K562 (cell line): ENCODE measurements at regions not wholly inside any gene's neighbourhood (a gene's known extent, or its start where the extent isn't known, plus 50 kb on each side); places are given as distances from the start of the nearest gene placed in this dataset.

Source experiments
- ATAC-seq: fragments of 200-7000 bp; cut with Tn5 transposase; 3 replicates; pipeline ENCODE4 v1.9.1; 2020; ENCODE audit warnings: moderate library complexity
- BruUV-seq: library from RNA; stranded (reverse); fragments of 400-500 nt; replicated peaks from 2 replicates; lab custom pipeline; 2021; lab: Mats Ljungman, UMichigan
- CTCF ChIA-PET: fragments of 300-600 bp; formaldehyde crosslinking; extraction: SDS; loops from one replicate; lab custom pipeline; 2021; ENCODE audit warnings: low intra/inter-chr PET ratio; lab: Yijun Ruan, JAX
- POLR2A ChIA-PET: fragments of 300-600, 350-650 bp; sonication (Branson Sonifier 250); formaldehyde crosslinking; extraction: SDS; loops from one replicate; lab custom pipeline; 2021; ENCODE audit warnings: antibody characterized with exemption, inconsistent platforms; lab: Yijun Ruan, JAX
- DNase-seq, 4 experiments: peaks; one replicate each; pipeline versions ENCODE4 v3.0.0 to v3.0.0-alpha.2; 2011 to 2018; ENCODE audit warnings: low spot score in 3 of 4, mixed read lengths in 3 of 4; ENCODE audit errors: extremely low read depth in 1 of 4
- FAIRE-seq: peaks from 2 replicates; lab custom pipeline; 2011; peaks lifted over from hg19 to GRCh38; lab: Jason Lieb, UNC
- H2AFZ ChIP-seq: 2 replicates; pipeline ENCODE4 v1.6.0; 2011; ENCODE audit warnings: low read depth, low read length, control low read depth, inconsistent platforms
- H3K27ac ChIP-seq: fragments of 200-600 bp; 3 replicates; pipeline ENCODE4 v1.8.0; 2011; ENCODE audit warnings: low read depth, mild to moderate bottlenecking, control low read depth, inconsistent platforms, low read length, moderate library complexity, mixed read lengths; ENCODE audit errors: extremely low read depth
- H3K27me3 ChIP-seq, 2 experiments: fragments of 300-600 bp in 1 of 2; 2 replicates in 1 of 2; 3 replicates in 1 of 2; pipeline versions ENCODE4 v1.6.0 to v1.8.0; 2011; ENCODE audit warnings: inconsistent platforms in 2 of 2, low read length in 2 of 2, mild to moderate bottlenecking in 1 of 2, mixed read lengths in 1 of 2, moderate library complexity in 1 of 2; ENCODE audit not compliant: control insufficient read depth in 2 of 2, insufficient read depth in 2 of 2
- H3K36me3 ChIP-seq: fragments of 300-600 bp; 3 replicates; pipeline ENCODE4 v1.8.0; 2011; ENCODE audit warnings: mild to moderate bottlenecking, low read length, inconsistent platforms; ENCODE audit not compliant: control insufficient read depth, insufficient read depth
- H3K4me1 ChIP-seq, 2 experiments: fragments of 200-600 bp in 1 of 2; replicated peaks in 1 of 2; 2 replicates in 1 of 2; 3 replicates in 1 of 2; pipeline versions ENCODE4 v1.5.1 to v1.8.0; 2011; ENCODE audit warnings: inconsistent platforms in 2 of 2, low read length in 2 of 2, mild to moderate bottlenecking in 1 of 2, mixed read lengths in 1 of 2, moderate library complexity in 1 of 2; ENCODE audit not compliant: control insufficient read depth in 2 of 2, insufficient read depth in 2 of 2
- H3K4me2 ChIP-seq: 2 replicates; pipeline ENCODE4 v1.6.1; 2011; ENCODE audit warnings: low read length, control low read depth, inconsistent platforms, mixed read lengths; ENCODE audit not compliant: insufficient read depth
- H3K4me3 ChIP-seq: fragments of 200-600 bp; sonication (generic), shearing (Covaris generic); 2 replicates; pipeline ENCODE4 v1.5.1; 2016; ENCODE audit warnings: control low read depth, inconsistent platforms
- H3K79me2 ChIP-seq: fragments of 200-600 bp; 3 replicates; pipeline ENCODE4 v1.8.0; 2011; ENCODE audit warnings: low read length, inconsistent platforms; ENCODE audit not compliant: control insufficient read depth, insufficient read depth
- H3K9ac ChIP-seq, 2 experiments: 2 replicates each; pipeline versions ENCODE4 v1.6.0 to v1.6.1; 2011; ENCODE audit warnings: low read depth in 2 of 2, low read length in 2 of 2, control low read depth in 1 of 2, inconsistent platforms in 1 of 2, mild to moderate bottlenecking in 1 of 2, mixed read lengths in 1 of 2; ENCODE audit not compliant: insufficient read depth in 1 of 2
- H3K9me1 ChIP-seq: one replicate; pipeline ENCODE4 v1.6.0; 2011; ENCODE audit warnings: inconsistent platforms, mild to moderate bottlenecking, low read length, moderate library complexity; ENCODE audit not compliant: control insufficient read depth, insufficient read depth
- H3K9me3 ChIP-seq: replicated peaks from 2 replicates; pipeline ENCODE4 v1.5.1; 2011; ENCODE audit warnings: low read depth, low read length, inconsistent platforms; ENCODE audit not compliant: control insufficient read depth, insufficient read depth
- H4K20me1 ChIP-seq: replicated peaks from 2 replicates; pipeline ENCODE4 v1.6.1; 2011; ENCODE audit warnings: low read length, inconsistent platforms, mixed read lengths; ENCODE audit not compliant: control insufficient read depth, insufficient read depth
- CBFA2T3 ChIP-seq: fragments of 450-650 bp; IDR thresholded peaks from 2 replicates; pipeline ENCODE4 v1.6.1; 2017
- E2F5 ChIP-seq: sonication (generic); formaldehyde crosslinking; IDR thresholded peaks from 2 replicates; pipeline ENCODE4 v1.8.0; 2022; ENCODE audit warnings: mild to moderate bottlenecking, missing genetic modification reagents
- FOXA1 ChIP-seq: fragments of 450-650 bp; IDR thresholded peaks from 2 replicates; pipeline ENCODE4 v1.6.1; 2016; ENCODE audit warnings: mild to moderate bottlenecking, borderline replicate concordance
- KDM5B ChIP-seq: fragments of 200-600 bp; sonication (generic); IDR thresholded peaks from 2 replicates; pipeline ENCODE4 v1.6.1; 2012; ENCODE audit warnings: low read depth, mild to moderate bottlenecking, moderate library complexity, low read length, control low read depth, inconsistent platforms; ENCODE audit not compliant: insufficient replicate concordance
- L3MBTL2 ChIP-seq: fragments of 450-650 bp; IDR thresholded peaks from 2 replicates; pipeline ENCODE4 v1.6.1; 2016; ENCODE audit warnings: mild to moderate bottlenecking, moderate library complexity
- MEF2A ChIP-seq: IDR thresholded peaks from 2 replicates; pipeline ENCODE4 v1.6.1; 2011; ENCODE audit warnings: low read depth, mild to moderate bottlenecking, low read length, moderate library complexity; ENCODE audit not compliant: control insufficient read depth
- NFATC3 ChIP-seq: fragments of 450-650 bp; IDR thresholded peaks from 2 replicates; pipeline ENCODE4 v1.6.1; 2017; ENCODE audit warnings: mild to moderate bottlenecking
- NFE2L1 ChIP-seq: fragments of 450-650 bp; IDR thresholded peaks from 2 replicates; pipeline ENCODE4 v1.6.1; 2016; ENCODE audit warnings: missing genetic modification characterization, low read depth, mild to moderate bottlenecking, missing compliant biosample characterization, moderate library complexity, borderline replicate concordance
- PHTF2 ChIP-seq: fragments of 250-450 bp; sonication (Bioruptor Pico); IDR thresholded peaks from 2 replicates; pipeline ENCODE4 v1.5.0; 2021; ENCODE audit warnings: mild to moderate bottlenecking
- PREB ChIP-seq: sonication (generic); formaldehyde crosslinking; IDR thresholded peaks from 2 replicates; pipeline ENCODE4 v1.8.1; 2023; ENCODE audit warnings: mild to moderate bottlenecking, missing genetic modification reagents
- SRSF3 ChIP-seq: fragments of 200-400 bp; formaldehyde crosslinking; IDR thresholded peaks from 2 replicates; pipeline ENCODE4 v1.6.1; 2016; ENCODE audit warnings: mild to moderate bottlenecking, low read length, moderate library complexity; ENCODE audit not compliant: insufficient read depth
- XRCC3 ChIP-seq: fragments of 450-650 bp; IDR thresholded peaks from 2 replicates; pipeline ENCODE4 v1.6.1; 2017; ENCODE audit warnings: mild to moderate bottlenecking, moderate library complexity
- ZBTB2 ChIP-seq: fragments of 450-650 bp; IDR thresholded peaks from 2 replicates; pipeline ENCODE4 v1.6.1; 2016; ENCODE audit warnings: antibody characterized with exemption
- ZC3H11A ChIP-seq: IDR thresholded peaks from 2 replicates; pipeline ENCODE4 v1.6.1; 2012; ENCODE audit warnings: low read depth, low read length, improper control_type of control experiment
- ZNF830 ChIP-seq: fragments of 250-450 bp; sonication (Bioruptor Pico); IDR thresholded peaks from 2 replicates; pipeline ENCODE4 v1.5.0; 2021; ENCODE audit warnings: mild to moderate bottlenecking
- WGBS: fragments of 100-300 bp; shearing (Covaris generic); methylation state at CpG from one replicate; pipeline ENCODE4 v1.1.6; 2016; ENCODE audit warnings: low coverage, mixed read lengths; ENCODE audit not compliant: insufficient coverage; ENCODE audit errors: missing lambda C conversion rate; 5-methylcytosine and 5-hydroxymethylcytosine counted together
- in situ Hi-C: fragments of 300-500 bp; cut with MboI; formaldehyde crosslinking; loops from 4 replicates; pipeline ENCODE4 v1.15.0; 2018; ENCODE audit warnings: inconsistent platforms, mixed read lengths
- intact Hi-C: fragments of 100-400 bp; cut with micrococcal nuclease; formaldehyde crosslinking; loops from 2 replicates; pipeline ENCODE4 v1.14.2; 2022

- 2% methylated on average over 3 of the region's 3 CpGs for WGBS
- Histone ChIP-seq H3K9me3 (no peaks in the 10 kb centered on the region), H3K79me2 (no peaks in the 10 kb centered on the region), H4K20me1 (no peaks in the 10 kb centered on the region), H3K36me3 (no peaks in the 10 kb centered on the region), H3K9ac (no peak overlapping the region), H3K4me2 (no peak overlapping the region), H3K4me3 (no peak overlapping the region), H3K4me1 (no peaks in the 10 kb centered on the region), H3K27ac (no peak overlapping the region), H3K27me3 (no peaks in the 10 kb centered on the region; a peak in 1 of 5 replicates), H3K9me1 (no peaks in the 10 kb centered on the region), H2AFZ (no peak overlapping the region)
- intact Hi-C loops (no loop called here), in situ Hi-C loops (no loop called here)
- FAIRE-seq (no peak), ATAC-seq (no peak), DNase-seq (no peak)
- ChIA-PET POLR2A (no interaction called here), CTCF (no interaction called here)
- no TSS peak for BruUV-seq
- TF ChIP-seq L3MBTL2 (no peak), ZNF830 (CRISPR knock-in tag) (no peak)
These were observed 96.8 kb upstream of the DPT start for GRCh38 chr1:168825820-168826219.

- CTCF ChIA-PET, result no interaction called here
- TF ChIP-seq MEF2A, result no peak
- TF ChIP-seq ZBTB2, result no peak
- no peak for TF ChIP-seq PREB (CRISPR knock-in tag)
- TF ChIP-seq FOXA1, result no peak
- TF ChIP-seq ZC3H11A, result no peak
- no peak for TF ChIP-seq SRSF3
- no peak for TF ChIP-seq NFE2L1 (tag)
- no peak for TF ChIP-seq KDM5B
- no peak for TF ChIP-seq E2F5 (CRISPR knock-in tag)
- TF ChIP-seq PHTF2, result no peak
- TF ChIP-seq XRCC3, result no peak
- TF ChIP-seq NFATC3, result no peak
- no peak for TF ChIP-seq CBFA2T3
These were observed 97.3 kb upstream of the DPT start for GRCh38 chr1:168826269-168826668.

More at GRCh38 chr1:168826269-168826668, 97.3 kb upstream of the DPT start:
- H3K9me3 ChIP-seq, result no peaks in the 10 kb centered on the region
- no peak overlapping the region for H2AFZ ChIP-seq
- DNase-seq, result no peak
- no peaks in the 10 kb centered on the region; a peak in 1 of 5 replicates for H3K27me3 ChIP-seq
- in situ Hi-C loops (no loop called here), intact Hi-C loops (no loop called here)
- H3K4me1 ChIP-seq, result no peaks in the 10 kb centered on the region
- H3K4me3 ChIP-seq, result no peak overlapping the region
- 3% methylated on average over 3 of the region's 3 CpGs for WGBS
- no peaks in the 10 kb centered on the region for H4K20me1 ChIP-seq
- H3K4me2 ChIP-seq, result no peak overlapping the region
- POLR2A ChIA-PET, result no interaction called here
- H3K27ac ChIP-seq, result no peak overlapping the region
- no TSS peak for BruUV-seq
- H3K79me2 ChIP-seq, result no peaks in the 10 kb centered on the region
- no peaks in the 10 kb centered on the region for H3K36me3 ChIP-seq
- H3K9me1 ChIP-seq, result no peaks in the 10 kb centered on the region
- ATAC-seq, result no peak
- H3K9ac ChIP-seq, result no peak overlapping the region
- no peak for FAIRE-seq
